ENCODE measurements at regions not wholly inside any gene's neighbourhood (a gene's known extent, or its start where the extent isn't known, plus 50 kb on each side); places are given as distances from the start of the nearest gene placed in this dataset.

- no peak overlapping the region for H3K27ac Mint-ChIP-seq
- H3K9me3 Mint-ChIP-seq = no peaks in the 10 kb centered on the region
- ATAC-seq (ENCODE audit: low read depth) = no peak
- TF ChIP-seq CTCF (IDR thresholded peaks at IDR 0.05) = no peak
- H3K27me3 Mint-ChIP-seq = no peaks in the 10 kb centered on the region
- H3K4me1 Mint-ChIP-seq = no peaks in the 10 kb centered on the region
- no peaks in the 10 kb centered on the region for H3K36me3 Mint-ChIP-seq (ENCODE audit: low read depth)
- no peak for DNase-seq
- CTCF ChIA-PET = no interaction called here
- H3K4me3 Mint-ChIP-seq = no peak overlapping the region
- POLR2A ChIA-PET = no interaction called here
- intact Hi-C loops (cut with micrococcal nuclease) = no loop called here
Measured at GRCh38 chr1:81371864-81372263, 428.9 kb upstream of the ADGRL2 start.

GRCh38 chr1:81369833-81370232, 430.9 kb upstream of the ADGRL2 start:
- intact Hi-C loops (cut with micrococcal nuclease) = no loop called here
- Mint-ChIP-seq H3K4me3 (no peak overlapping the region), H3K4me1 (no peaks in the 10 kb centered on the region), H3K9me3 (no peaks in the 10 kb centered on the region), H3K27me3 (no peaks in the 10 kb centered on the region), H3K27ac (no peak overlapping the region), H3K36me3 (ENCODE audit: low read depth) (no peaks in the 10 kb centered on the region)
- DNase-seq = no peak
- TF ChIP-seq CTCF (IDR thresholded peaks at IDR 0.05) = no peak
- ChIA-PET POLR2A (no interaction called here), CTCF (no interaction called here)
- ATAC-seq (ENCODE audit: low read depth) = no peak

- no peaks in the 10 kb centered on the region for H3K36me3 Mint-ChIP-seq (ENCODE audit: low read depth)
- H3K27me3 Mint-ChIP-seq = no peaks in the 10 kb centered on the region
- H3K4me3 Mint-ChIP-seq = no peak overlapping the region
- intact Hi-C loops (cut with micrococcal nuclease) = no loop called here
- DNase-seq = no peak
- ATAC-seq (ENCODE audit: low read depth) = no peak
- H3K27ac Mint-ChIP-seq = no peak overlapping the region
- POLR2A ChIA-PET = no interaction called here
- CTCF ChIA-PET = no interaction called here
- H3K4me1 Mint-ChIP-seq = no peaks in the 10 kb centered on the region
- no peak for TF ChIP-seq CTCF (IDR thresholded peaks at IDR 0.05)
- H3K9me3 Mint-ChIP-seq = no peaks in the 10 kb centered on the region
Measured at GRCh38 chr1:81366173-81366572, 434.6 kb upstream of the ADGRL2 start.

- Mint-ChIP-seq H3K27me3 (no peaks in the 10 kb centered on the region), H3K9me3 (peaks cover 2% of the 10 kb centered on the region), H3K4me1 (no peaks in the 10 kb centered on the region), H3K36me3 (ENCODE audit: low read depth) (no peaks in the 10 kb centered on the region), H3K4me3 (no peak overlapping the region), H3K27ac (no peak overlapping the region)
- ChIA-PET CTCF (no interaction called here), POLR2A (no interaction called here)
- intact Hi-C loops (cut with micrococcal nuclease) = no loop called here
- ATAC-seq (ENCODE audit: low read depth) (no peak), DNase-seq (no peak)
- no peak for TF ChIP-seq CTCF (IDR thresholded peaks at IDR 0.05)
Measured at GRCh38 chr1:81364088-81364487, 436.6 kb upstream of the ADGRL2 start.

GRCh38 chr1:81358151-81358550, 442.6 kb upstream of the ADGRL2 start:
- CTCF ChIA-PET = no interaction called here
- H3K36me3 Mint-ChIP-seq (ENCODE audit: low read depth) = no peaks in the 10 kb centered on the region
- H3K9me3 Mint-ChIP-seq = peaks cover 4% of the 10 kb centered on the region
- H3K27me3 Mint-ChIP-seq = no peaks in the 10 kb centered on the region
- DNase-seq = no peak
- intact Hi-C loops (cut with micrococcal nuclease) = no loop called here
- no peak overlapping the region for H3K4me3 Mint-ChIP-seq
- no peak overlapping the region for H3K27ac Mint-ChIP-seq
- POLR2A ChIA-PET = no interaction called here
- H3K4me1 Mint-ChIP-seq = no peaks in the 10 kb centered on the region
- ATAC-seq (ENCODE audit: low read depth) = no peak
- TF ChIP-seq CTCF (IDR thresholded peaks at IDR 0.05) = no peak
